ENCODE measurements at regions not wholly inside any gene's neighbourhood (a gene's known extent, or its start where the extent isn't known, plus 50 kb on each side); places are given as distances from the start of the nearest gene placed in this dataset.

GRCh38 chr4:124279741-124280140 is 432.8 kb downstream of the ANKRD50 start:
- no peak for DNase-seq

- DNase-seq = no peak
These were observed 430.1 kb downstream of the ANKRD50 start for GRCh38 chr4:124282301-124282898.

GRCh38 chr4:124288706-124289486 is 423.6 kb downstream of the ANKRD50 start:
- DNase-seq = no peak

GRCh38 chr4:124290678-124291077 is 421.9 kb downstream of the ANKRD50 start:
- no peak for DNase-seq

- no peak for DNase-seq
These were observed 417.1 kb downstream of the ANKRD50 start for GRCh38 chr4:124295413-124295812.

- no peak for DNase-seq
These were observed 407.6 kb downstream of the ANKRD50 start for GRCh38 chr4:124304941-124305340.

- DNase-seq = no peak
These were observed 406.2 kb downstream of the ANKRD50 start for GRCh38 chr4:124306352-124306751.

- DNase-seq = no peak
These were observed 405.4 kb downstream of the ANKRD50 start for GRCh38 chr4:124307143-124307542.

- DNase-seq = no peak
These were observed 394.2 kb downstream of the ANKRD50 start for GRCh38 chr4:124318292-124318691.

- no peak for DNase-seq
These were observed 391.2 kb downstream of the ANKRD50 start for GRCh38 chr4:124321364-124321763.

GRCh38 chr4:124322234-124323065 is 390.1 kb downstream of the ANKRD50 start:
- DNase-seq = no peak

GRCh38 chr4:124325690-124326089 is 386.8 kb downstream of the ANKRD50 start:
- no peak for DNase-seq

GRCh38 chr4:124329134-124329533 is 383.4 kb downstream of the ANKRD50 start:
- DNase-seq = no peak

- no peak for DNase-seq
These were observed 382.5 kb downstream of the ANKRD50 start for GRCh38 chr4:124330045-124330444.

GRCh38 chr4:124331781-124332180 is 380.8 kb downstream of the ANKRD50 start:
- no peak for DNase-seq

GRCh38 chr4:124333466-124333865 is 379.1 kb downstream of the ANKRD50 start:
- DNase-seq = no peak

- DNase-seq = peak; percentile 83
These were observed 378.4 kb downstream of the ANKRD50 start for GRCh38 chr4:124334119-124334518.

- DNase-seq = no peak
These were observed 374.7 kb downstream of the ANKRD50 start for GRCh38 chr4:124337874-124338273.

GRCh38 chr4:124343661-124344171 is 368.8 kb downstream of the ANKRD50 start:
- DNase-seq = no peak

GRCh38 chr4:124372916-124373315 is 339.6 kb downstream of the ANKRD50 start:
- no peak for DNase-seq

- DNase-seq = no peak
These were observed 326.4 kb downstream of the ANKRD50 start for GRCh38 chr4:124386163-124386562.

GRCh38 chr4:124386648-124387047 is 325.9 kb downstream of the ANKRD50 start:
- DNase-seq = no peak

- DNase-seq = no peak
These were observed 322.9 kb downstream of the ANKRD50 start for GRCh38 chr4:124389591-124389990.

GRCh38 chr4:124390861-124391260 is 321.7 kb downstream of the ANKRD50 start:
- DNase-seq = no peak
